ENCODE measurements at regions not wholly inside any gene's neighbourhood (a gene's known extent, or its start where the extent isn't known, plus 50 kb on each side); places are given as distances from the start of the nearest gene placed in this dataset.

GRCh38 chr1:213688655-213689054 lies 299.1 kb upstream of the PROX1 start:
- H3K9me3 ChIP-seq (ENCODE audit: low read length) = no peaks in the 10 kb centered on the region
- H3K79me2 ChIP-seq (replicated peaks; ENCODE audit: insufficient read depth, low read length) = no peaks in the 10 kb centered on the region
- no peaks in the 10 kb centered on the region for H4K20me1 ChIP-seq (ENCODE audit: insufficient read depth)
- H3K4me2 ChIP-seq (ENCODE audit: low read length) = no peak overlapping the region
- no peak overlapping the region for H3K27ac ChIP-seq (ENCODE audit: low read length)
- H3K9me2 ChIP-seq (ENCODE audit: insufficient read depth, low read length) = no peaks in the 10 kb centered on the region
- H3K9ac ChIP-seq (ENCODE audit: low read length) = no peak overlapping the region
- H2AFZ ChIP-seq (ENCODE audit: low read depth, low read length) = no peak overlapping the region
- no peak for TF ChIP-seq EZH2 (IDR thresholded peaks at IDR 0.05; ENCODE audit: borderline replicate concordance, insufficient read depth, low read length, poor library complexity, severe bottlenecking)
- no peak for TF ChIP-seq CTCF (IDR thresholded peaks at IDR 0.05; ENCODE audit: poor library complexity, severe bottlenecking)
- TF ChIP-seq TAF1 (IDR thresholded peaks at IDR 0.05; ENCODE audit: low read depth) = no peak
- no peak for TF ChIP-seq SMC3 (conservative IDR thresholded peaks at IDR 0.05; ENCODE audit: poor library complexity)
- TF ChIP-seq, protein P1, sequence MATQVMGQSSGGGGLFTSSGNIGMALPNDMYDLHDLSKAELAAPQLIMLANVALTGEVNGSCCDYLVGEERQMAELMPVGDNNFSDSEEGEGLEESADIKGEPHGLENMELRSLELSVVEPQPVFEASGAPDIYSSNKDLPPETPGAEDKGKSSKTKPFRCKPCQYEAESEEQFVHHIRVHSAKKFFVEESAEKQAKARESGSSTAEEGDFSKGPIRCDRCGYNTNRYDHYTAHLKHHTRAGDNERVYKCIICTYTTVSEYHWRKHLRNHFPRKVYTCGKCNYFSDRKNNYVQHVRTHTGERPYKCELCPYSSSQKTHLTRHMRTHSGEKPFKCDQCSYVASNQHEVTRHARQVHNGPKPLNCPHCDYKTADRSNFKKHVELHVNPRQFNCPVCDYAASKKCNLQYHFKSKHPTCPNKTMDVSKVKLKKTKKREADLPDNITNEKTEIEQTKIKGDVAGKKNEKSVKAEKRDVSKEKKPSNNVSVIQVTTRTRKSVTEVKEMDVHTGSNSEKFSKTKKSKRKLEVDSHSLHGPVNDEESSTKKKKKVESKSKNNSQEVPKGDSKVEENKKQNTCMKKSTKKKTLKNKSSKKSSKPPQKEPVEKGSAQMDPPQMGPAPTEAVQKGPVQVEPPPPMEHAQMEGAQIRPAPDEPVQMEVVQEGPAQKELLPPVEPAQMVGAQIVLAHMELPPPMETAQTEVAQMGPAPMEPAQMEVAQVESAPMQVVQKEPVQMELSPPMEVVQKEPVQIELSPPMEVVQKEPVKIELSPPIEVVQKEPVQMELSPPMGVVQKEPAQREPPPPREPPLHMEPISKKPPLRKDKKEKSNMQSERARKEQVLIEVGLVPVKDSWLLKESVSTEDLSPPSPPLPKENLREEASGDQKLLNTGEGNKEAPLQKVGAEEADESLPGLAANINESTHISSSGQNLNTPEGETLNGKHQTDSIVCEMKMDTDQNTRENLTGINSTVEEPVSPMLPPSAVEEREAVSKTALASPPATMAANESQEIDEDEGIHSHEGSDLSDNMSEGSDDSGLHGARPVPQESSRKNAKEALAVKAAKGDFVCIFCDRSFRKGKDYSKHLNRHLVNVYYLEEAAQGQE (IDR thresholded peaks at IDR 0.05; ENCODE audit: borderline replicate concordance) = no peak
- TF ChIP-seq EP300 (conservative IDR thresholded peaks at IDR 0.05; ENCODE audit: poor library complexity, severe bottlenecking) = no peak
- no peak for TF ChIP-seq MXI1 (conservative IDR thresholded peaks at IDR 0.05; ENCODE audit: poor library complexity, severe bottlenecking)
- TF ChIP-seq POLR2AphosphoS5 (IDR thresholded peaks at IDR 0.05) = no peak
- TF ChIP-seq RAD21 (conservative IDR thresholded peaks at IDR 0.05) = no peak
- H3K36me3 ChIP-seq (ENCODE audit: insufficient read depth, low read length) = no peaks in the 10 kb centered on the region
- no peak overlapping the region for H3K4me3 ChIP-seq (ENCODE audit: low read length)
- no peaks in the 10 kb centered on the region for H3K27me3 ChIP-seq (ENCODE audit: insufficient read depth, low read depth, low read length)
- H3F3A ChIP-seq (ENCODE audit: insufficient read depth, low read length, poor library complexity, severe bottlenecking) = no peaks in the 10 kb centered on the region

GRCh38 chr1:213689260-213689659 lies 298.5 kb upstream of the PROX1 start:
- Histone ChIP-seq H2AFZ (ENCODE audit: low read depth, low read length) (no peak overlapping the region), H3K9me3 (ENCODE audit: low read length) (no peaks in the 10 kb centered on the region), H4K20me1 (ENCODE audit: insufficient read depth) (no peaks in the 10 kb centered on the region), H3K36me3 (ENCODE audit: insufficient read depth, low read length) (no peaks in the 10 kb centered on the region), H3K4me3 (ENCODE audit: low read length) (no peak overlapping the region), H3K9me2 (ENCODE audit: insufficient read depth, low read length) (no peaks in the 10 kb centered on the region), H3K9ac (ENCODE audit: low read length) (no peak overlapping the region), H3K79me2 (replicated peaks; ENCODE audit: insufficient read depth, low read length) (no peaks in the 10 kb centered on the region), H3K4me2 (ENCODE audit: low read length) (no peak overlapping the region), H3F3A (ENCODE audit: insufficient read depth, low read length, poor library complexity, severe bottlenecking) (no peaks in the 10 kb centered on the region), H3K27me3 (ENCODE audit: insufficient read depth, low read depth, low read length) (no peaks in the 10 kb centered on the region), H3K27ac (ENCODE audit: low read length) (no peak overlapping the region)
- TF ChIP-seq RAD21 (conservative IDR thresholded peaks at IDR 0.05) (no peak), CTCF (IDR thresholded peaks at IDR 0.05; ENCODE audit: poor library complexity, severe bottlenecking) (no peak), SMC3 (conservative IDR thresholded peaks at IDR 0.05; ENCODE audit: poor library complexity) (no peak), TAF1 (IDR thresholded peaks at IDR 0.05; ENCODE audit: low read depth) (no peak), EP300 (conservative IDR thresholded peaks at IDR 0.05; ENCODE audit: poor library complexity, severe bottlenecking) (no peak), MXI1 (conservative IDR thresholded peaks at IDR 0.05; ENCODE audit: poor library complexity, severe bottlenecking) (no peak)
- TF ChIP-seq, protein P1 (IDR thresholded peaks at IDR 0.05; ENCODE audit: borderline replicate concordance) = no peak
